SJCRH30 (cell line): ENCODE measurements at regions not wholly inside any gene's neighbourhood (a gene's known extent, or its start where the extent isn't known, plus 50 kb on each side); places are given as distances from the start of the nearest gene placed in this dataset.

Source experiments
- DNase-seq, 2 experiments: peaks; one replicate each; pipeline ENCODE4 v3.0.0-alpha.2; 2015 to 2020
- H3K27ac ChIP-seq: fragments of 250-450 bp; sonication (Bioruptor Pico); 2 replicates; pipeline ENCODE4 v1.5.1; 2020; ENCODE audit warnings: mild to moderate bottlenecking, moderate library complexity
- H3K27me3 ChIP-seq: fragments of 250-450 bp; sonication (Bioruptor Pico); 2 replicates; pipeline ENCODE4 v1.5.1; 2020; ENCODE audit warnings: mild to moderate bottlenecking, moderate library complexity
- H3K36me3 ChIP-seq: fragments of 250-450 bp; sonication (Bioruptor Pico); 2 replicates; pipeline ENCODE4 v1.5.1; 2020; ENCODE audit warnings: mild to moderate bottlenecking, moderate library complexity
- H3K4me1 ChIP-seq: fragments of 250-450 bp; sonication (Bioruptor Pico); 2 replicates; pipeline ENCODE4 v1.5.1; 2020; ENCODE audit warnings: mild to moderate bottlenecking, moderate library complexity
- H3K4me3 ChIP-seq: fragments of 250-450 bp; sonication (Bioruptor Pico); 2 replicates; pipeline ENCODE4 v1.5.1; 2020; ENCODE audit warnings: mild to moderate bottlenecking, moderate library complexity
- H3K9me3 ChIP-seq: fragments of 250-450 bp; sonication (Bioruptor Pico); replicated peaks from 2 replicates; pipeline ENCODE4 v1.5.1; 2020; ENCODE audit warnings: mild to moderate bottlenecking, moderate library complexity

DNA sequence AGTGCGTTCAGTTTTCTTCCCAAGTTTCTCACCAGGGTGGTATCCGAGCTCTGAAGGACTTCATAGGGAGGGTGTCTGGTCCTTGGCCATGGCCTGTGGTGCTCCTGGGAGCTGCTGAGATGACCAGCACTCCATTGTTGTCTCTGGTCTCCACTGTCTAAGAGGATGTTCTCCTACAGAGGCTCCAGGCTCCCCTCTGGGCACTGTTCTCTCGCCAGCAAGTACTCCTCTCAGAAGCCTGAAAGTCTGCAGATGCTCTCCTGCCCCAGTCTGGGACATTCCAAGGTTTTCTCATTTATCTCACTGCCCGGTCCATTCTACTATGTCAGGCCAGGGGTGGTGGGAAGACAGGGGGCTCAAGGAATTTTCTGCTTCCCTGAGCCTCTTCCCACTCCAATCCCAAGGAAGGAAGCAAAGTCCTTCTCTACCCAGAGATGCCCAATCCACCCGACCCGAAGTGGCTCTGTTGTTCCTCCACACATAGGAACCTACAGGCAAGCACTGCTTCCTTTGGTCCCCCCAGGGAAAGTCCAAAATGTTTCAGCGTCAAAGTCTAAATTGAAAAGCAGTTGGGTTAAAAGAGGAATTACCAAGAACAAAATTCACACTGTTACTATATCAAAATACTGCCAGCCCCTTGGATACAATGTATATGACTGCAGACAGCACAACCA, 110.5 kb downstream of the GYPC start:
- H3K4me1 ChIP-seq: peaks cover 8% of the 10 kb centered on the region
- no peak overlapping the region for H3K4me3 ChIP-seq
- H3K36me3 ChIP-seq: no peaks in the 10 kb centered on the region
- no peak for DNase-seq
- no peaks in the 10 kb centered on the region; the same call in 1 of the 2 replicates for H3K27me3 ChIP-seq
- no peaks in the 10 kb centered on the region for H3K9me3 ChIP-seq
- no peak overlapping the region for H3K27ac ChIP-seq

DNA sequence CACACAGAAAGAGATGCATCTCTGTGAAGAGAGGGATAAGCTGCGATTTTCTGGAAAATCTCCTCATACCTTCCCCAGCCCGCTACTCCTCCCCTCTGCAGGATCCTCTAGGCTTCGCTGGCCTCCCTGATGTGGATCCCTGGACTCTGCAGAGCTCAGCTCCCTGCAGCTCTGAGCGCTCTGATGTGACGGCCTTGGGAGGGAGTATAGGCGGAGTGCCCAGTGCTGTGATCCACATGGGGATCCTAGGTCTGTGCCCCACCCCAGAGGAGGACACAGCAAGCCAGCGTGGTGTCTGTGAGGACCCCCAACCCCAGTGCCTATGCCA, 111.0 kb downstream of the GYPC start:
- H3K4me1 ChIP-seq: peaks cover 3% of the 10 kb centered on the region
- H3K27me3 ChIP-seq: no peaks in the 10 kb centered on the region; the same call in 1 of the 2 replicates
- H3K27ac ChIP-seq: no peak overlapping the region
- H3K4me3 ChIP-seq: no peak overlapping the region
- no peak for DNase-seq
- H3K36me3 ChIP-seq: no peaks in the 10 kb centered on the region
- H3K9me3 ChIP-seq: no peaks in the 10 kb centered on the region

DNA sequence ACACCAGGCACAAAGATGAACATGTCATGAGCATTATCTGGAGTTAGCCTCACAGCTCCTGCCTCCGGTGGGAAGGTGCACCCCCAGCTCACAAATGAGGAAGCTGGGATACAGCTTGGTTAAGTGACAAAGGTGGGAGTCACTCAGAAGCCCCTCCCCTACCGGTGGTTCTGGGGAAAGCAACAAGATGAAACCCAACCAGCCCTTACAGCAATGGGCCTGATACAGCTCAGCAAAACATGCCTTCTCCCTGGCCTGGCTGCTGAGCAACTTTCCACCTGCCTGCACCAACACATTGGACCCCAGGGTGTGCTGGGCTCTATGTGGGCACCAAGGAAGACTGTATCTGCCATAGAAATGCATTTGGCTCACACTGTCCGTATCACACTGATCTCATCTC, 113.2 kb downstream of the GYPC start:
- no peaks in the 10 kb centered on the region for H3K9me3 ChIP-seq
- no peak overlapping the region for H3K4me3 ChIP-seq
- H3K27ac ChIP-seq: no peak overlapping the region
- DNase-seq: no peak
- H3K4me1 ChIP-seq: no peaks in the 10 kb centered on the region
- H3K36me3 ChIP-seq: no peaks in the 10 kb centered on the region
- no peaks in the 10 kb centered on the region; the same call in 1 of the 2 replicates for H3K27me3 ChIP-seq

DNA sequence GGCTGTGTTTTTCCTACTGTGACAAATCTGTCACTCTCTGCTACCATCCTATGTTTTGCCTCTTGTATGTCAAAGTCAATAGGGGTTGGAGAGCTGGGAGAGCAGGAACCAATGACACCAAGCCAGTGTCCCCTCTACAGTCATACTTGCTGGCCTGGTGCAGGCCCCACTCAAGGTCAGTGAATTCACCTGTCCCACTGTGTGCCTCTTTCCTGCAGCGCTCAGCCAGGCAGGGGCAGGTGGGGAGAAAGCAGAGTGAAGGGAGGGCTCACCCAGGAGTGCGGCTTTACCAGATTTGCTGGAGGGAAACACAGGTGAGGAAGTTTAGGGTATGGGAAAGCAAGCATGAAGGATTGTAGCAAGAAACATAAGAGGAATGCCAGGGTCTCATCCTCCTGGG, 114.5 kb downstream of the GYPC start:
- no peaks in the 10 kb centered on the region; the same call in 1 of the 2 replicates for H3K27me3 ChIP-seq
- H3K27ac ChIP-seq: no peak overlapping the region

DNA sequence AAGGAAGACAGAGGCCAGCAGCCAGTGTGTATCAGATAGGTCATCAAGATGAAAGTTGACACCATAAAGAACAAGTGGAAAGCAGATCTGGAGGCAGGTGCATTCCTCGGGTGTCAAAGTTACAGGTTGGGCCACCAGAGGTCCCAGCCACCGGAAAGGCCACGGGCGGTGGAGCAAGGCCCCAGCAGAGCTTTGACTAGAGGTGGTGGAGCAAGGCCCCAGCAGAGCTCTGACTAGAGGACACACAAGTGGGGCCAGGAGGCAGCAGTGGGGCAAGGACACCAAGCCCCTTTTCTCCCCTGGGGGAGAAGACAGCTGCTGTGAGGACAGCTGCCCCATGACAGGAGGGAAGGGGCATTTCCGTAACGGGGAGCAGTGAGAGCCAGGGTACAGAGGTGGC, 115.1 kb downstream of the GYPC start:
- Histone ChIP-seq H3K36me3 (no peaks in the 10 kb centered on the region), H3K4me3 (no peak overlapping the region), H3K27ac (no peak overlapping the region), H3K27me3 (no peaks in the 10 kb centered on the region; the same call in 1 of the 2 replicates), H3K9me3 (no peaks in the 10 kb centered on the region), H3K4me1 (no peaks in the 10 kb centered on the region)
- DNase-seq: no peak

More for the DNA sequence above, 114.5 kb downstream of the GYPC start:
- no peaks in the 10 kb centered on the region for H3K36me3 ChIP-seq
- H3K9me3 ChIP-seq: no peaks in the 10 kb centered on the region
- no peaks in the 10 kb centered on the region for H3K4me1 ChIP-seq
- no peak for DNase-seq
- no peak overlapping the region for H3K4me3 ChIP-seq

DNA sequence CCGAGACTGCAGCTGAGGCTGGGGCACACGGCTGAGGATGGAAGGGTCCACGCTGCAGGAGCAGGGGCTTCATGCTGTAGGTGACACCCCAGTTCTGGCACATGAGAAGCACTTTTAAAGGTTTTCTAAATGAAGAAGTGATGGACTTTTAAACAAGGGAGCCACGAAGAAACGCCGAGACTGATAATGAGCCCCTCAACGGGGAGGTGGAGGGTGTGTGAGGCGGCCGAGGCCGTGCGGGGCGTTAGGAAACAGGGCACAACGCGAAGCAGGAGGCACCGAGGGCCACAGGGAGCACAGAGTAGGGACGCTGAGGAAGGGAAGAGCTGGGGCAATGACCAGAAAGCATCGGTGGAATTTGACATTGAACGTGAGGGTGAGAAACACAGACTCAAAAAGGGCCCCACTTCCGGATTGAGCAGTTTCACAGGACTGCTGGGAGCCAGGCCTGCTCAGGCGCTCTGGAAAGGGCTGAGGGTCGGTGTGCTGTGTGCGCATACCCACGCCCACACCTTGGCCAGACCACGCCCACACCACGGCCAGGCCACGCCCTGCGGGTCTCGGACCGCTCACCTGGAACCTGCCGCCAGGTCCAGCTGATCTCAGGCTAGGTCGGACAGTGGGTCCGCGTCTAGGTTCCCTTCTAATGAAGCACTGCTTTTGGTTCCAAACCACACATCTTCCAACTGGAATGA, 115.7 kb downstream of the GYPC start:
- no peaks in the 10 kb centered on the region; the same call in 1 of the 2 replicates for H3K27me3 ChIP-seq
- no peaks in the 10 kb centered on the region for H3K9me3 ChIP-seq
- H3K4me1 ChIP-seq: no peaks in the 10 kb centered on the region
- H3K36me3 ChIP-seq: no peaks in the 10 kb centered on the region
- no peak overlapping the region for H3K4me3 ChIP-seq
- H3K27ac ChIP-seq: no peak overlapping the region
- no peak for DNase-seq

DNA sequence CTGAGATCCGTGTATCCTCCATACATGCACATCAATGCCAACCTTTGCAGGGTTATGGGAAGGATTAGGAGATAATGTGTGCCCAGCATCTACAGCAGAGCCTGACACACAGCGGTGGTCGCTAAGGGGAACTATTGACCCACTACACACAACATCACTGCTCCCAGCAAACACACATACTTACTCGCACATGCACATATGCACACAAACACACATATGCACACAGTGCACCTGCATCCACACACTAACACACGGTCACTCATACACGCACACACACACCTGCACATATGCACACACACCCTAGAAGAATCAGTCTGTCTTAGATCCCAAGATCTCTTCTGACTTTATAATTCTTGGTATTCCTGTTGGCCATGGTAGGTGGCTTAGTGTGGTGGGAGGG, 118.3 kb downstream of the GYPC start:
- Histone ChIP-seq H3K9me3 (no peaks in the 10 kb centered on the region), H3K27ac (no peak overlapping the region), H3K4me1 (no peaks in the 10 kb centered on the region), H3K27me3 (no peaks in the 10 kb centered on the region), H3K4me3 (no peak overlapping the region), H3K36me3 (no peaks in the 10 kb centered on the region)
- DNase-seq: no peak

DNA sequence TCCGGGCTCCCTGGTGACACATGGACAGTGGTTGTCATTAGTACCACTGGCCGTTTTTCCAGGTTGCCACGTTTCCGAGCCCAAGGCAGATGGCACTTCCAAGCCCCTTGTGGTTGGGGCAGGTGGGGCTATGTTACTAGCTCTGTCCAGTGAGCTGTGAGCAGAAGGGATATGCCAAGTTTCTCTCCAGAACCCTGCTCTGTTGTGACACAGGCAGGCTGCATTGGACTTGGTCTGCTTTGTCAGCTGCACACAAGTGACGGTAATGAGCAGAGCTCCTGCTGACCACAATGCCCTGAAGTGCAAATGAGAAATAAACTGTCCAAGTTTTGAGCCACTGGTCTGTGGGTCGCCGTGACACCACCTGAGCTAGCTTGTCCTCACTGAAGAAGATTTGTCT, 118.8 kb downstream of the GYPC start:
- DNase-seq: no peak
- Histone ChIP-seq H3K36me3 (no peaks in the 10 kb centered on the region), H3K4me1 (no peaks in the 10 kb centered on the region), H3K27ac (no peak overlapping the region), H3K27me3 (no peaks in the 10 kb centered on the region), H3K9me3 (no peaks in the 10 kb centered on the region), H3K4me3 (no peak overlapping the region)

DNA sequence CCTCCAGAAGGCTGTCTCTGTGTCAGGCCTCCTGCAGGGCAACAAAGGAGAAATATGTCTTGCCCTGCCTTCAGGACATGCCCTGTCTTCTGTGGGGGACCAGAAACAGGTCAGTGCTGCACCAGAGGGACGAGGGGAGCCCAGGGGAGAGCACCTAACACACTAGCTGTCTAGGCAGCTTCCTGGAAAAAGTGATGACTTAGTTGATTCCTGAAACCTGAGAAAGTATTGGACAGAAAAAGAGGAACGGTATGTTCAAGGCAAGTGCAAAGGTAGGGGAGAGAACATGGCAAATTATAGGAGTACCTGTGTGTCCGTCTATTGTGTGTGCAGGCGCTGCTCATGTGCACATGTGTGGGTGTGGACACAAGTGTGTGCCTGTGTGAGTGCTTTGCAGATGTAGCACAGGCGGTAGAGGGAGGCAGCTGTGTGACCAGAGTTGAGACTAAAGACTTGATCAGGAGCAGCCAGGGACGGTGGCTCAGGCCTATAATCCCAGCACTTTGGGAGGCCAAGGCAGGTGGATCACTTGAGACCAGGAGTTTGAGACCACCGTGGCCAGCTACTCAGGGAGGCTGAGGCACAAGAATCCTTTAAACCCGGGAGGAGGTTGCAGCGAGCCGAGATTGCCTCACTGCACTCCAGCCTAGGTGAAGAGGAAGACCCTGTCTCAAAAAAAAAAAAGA, 119.5 kb downstream of the GYPC start:
- Histone ChIP-seq H3K36me3 (no peaks in the 10 kb centered on the region), H3K27ac (no peak overlapping the region), H3K4me1 (no peaks in the 10 kb centered on the region), H3K27me3 (no peaks in the 10 kb centered on the region), H3K9me3 (no peaks in the 10 kb centered on the region), H3K4me3 (no peak overlapping the region)
- DNase-seq: no peak

DNA sequence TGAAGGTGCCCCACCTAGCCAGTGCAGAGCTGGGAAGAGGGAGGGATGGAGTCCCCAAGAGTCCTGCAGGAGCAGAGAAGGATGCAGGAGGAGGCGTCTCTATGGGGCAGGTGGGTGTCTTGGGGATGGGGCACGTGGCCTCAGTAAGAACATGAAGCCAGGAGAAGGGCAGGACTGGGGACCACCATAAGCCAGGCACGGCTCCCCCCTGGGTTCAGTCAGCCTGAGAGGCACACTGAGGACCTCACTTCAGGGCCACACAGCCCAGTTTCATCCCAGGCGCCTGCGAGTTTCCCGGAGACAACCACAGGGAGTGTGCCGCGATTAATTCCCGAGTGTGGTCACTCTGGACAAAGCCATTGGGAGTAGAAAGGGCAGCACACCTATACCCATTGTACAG, 120.3 kb downstream of the GYPC start:
- no peaks in the 10 kb centered on the region for H3K36me3 ChIP-seq
- no peak overlapping the region for H3K4me3 ChIP-seq
- no peaks in the 10 kb centered on the region for H3K4me1 ChIP-seq
- H3K27me3 ChIP-seq: no peaks in the 10 kb centered on the region
- no peak overlapping the region for H3K27ac ChIP-seq
- no peak for DNase-seq
- no peaks in the 10 kb centered on the region for H3K9me3 ChIP-seq

DNA sequence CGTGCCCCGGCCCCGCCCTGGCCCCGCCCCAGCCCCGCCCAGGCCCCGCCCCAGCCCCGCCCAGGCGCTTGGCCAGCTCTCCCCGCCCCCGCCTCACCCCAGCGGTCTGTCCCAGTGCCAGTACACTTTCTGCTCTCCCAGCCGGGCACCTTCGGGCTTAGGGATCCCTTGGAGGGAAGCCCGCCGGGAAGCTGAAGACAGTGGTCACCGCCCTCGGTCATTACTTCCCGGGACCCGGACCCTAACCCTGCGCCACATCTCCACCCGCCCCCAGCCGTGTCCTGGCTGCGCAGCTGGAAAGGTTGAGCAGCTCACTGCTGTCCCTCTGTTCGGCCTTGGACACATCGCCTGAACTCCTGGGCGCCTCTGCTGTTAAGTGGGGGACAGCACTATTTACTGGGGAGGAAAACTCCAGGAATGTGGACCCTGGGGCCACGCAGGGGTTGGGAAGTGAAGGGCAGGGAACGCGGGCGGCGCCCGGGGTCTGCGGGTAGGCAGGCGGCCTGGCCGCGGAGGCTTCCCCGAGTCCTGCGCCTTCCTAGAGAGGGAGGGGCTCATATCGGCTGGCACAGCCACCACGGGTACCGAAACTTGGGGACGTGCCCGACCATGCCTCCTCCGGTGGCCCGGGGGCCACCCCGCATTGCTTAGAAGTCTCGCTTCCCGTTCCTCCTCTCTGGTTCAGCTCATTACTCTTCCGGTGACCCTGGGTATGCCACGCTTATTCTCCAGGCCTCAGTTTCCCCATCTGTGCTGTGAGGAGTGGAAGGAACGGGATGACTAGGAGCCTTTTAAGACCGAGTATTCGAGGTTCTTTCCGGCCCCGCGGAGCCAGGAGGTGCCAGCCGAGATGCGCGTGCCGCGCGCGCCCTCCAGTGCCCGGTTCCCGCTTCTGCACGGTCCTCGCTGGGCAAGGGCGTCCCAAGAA, 121.0 kb downstream of the GYPC start:
- no peaks in the 10 kb centered on the region for H3K4me1 ChIP-seq
- H3K4me3 ChIP-seq: no peak overlapping the region
- no peaks in the 10 kb centered on the region for H3K36me3 ChIP-seq
- no peaks in the 10 kb centered on the region for H3K27me3 ChIP-seq
- no peaks in the 10 kb centered on the region for H3K9me3 ChIP-seq
- H3K27ac ChIP-seq: no peak overlapping the region
- peak; percentile 37 to 62 for DNase-seq

DNA sequence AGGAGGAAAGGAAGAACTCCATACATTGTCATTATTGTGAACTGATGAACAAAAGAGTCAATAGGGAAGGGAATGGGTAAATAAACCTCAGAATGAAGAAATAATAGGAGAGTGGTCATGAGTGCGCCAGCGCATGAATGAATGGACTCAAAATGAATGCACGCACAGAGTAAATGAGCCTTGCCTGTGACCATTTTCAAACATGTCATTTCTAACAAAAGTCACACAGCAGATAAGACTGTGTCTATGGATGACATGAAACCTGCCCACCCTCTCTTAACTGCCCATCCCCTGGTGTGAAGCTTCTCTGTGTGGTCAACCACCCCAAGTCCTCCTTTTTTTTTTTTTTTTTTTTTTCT, 121.1 kb upstream of the TEX51 start:
- no peak overlapping the region for H3K27ac ChIP-seq
- DNase-seq: no peak
- H3K4me1 ChIP-seq: no peaks in the 10 kb centered on the region
- no peak overlapping the region for H3K4me3 ChIP-seq
- H3K9me3 ChIP-seq: no peaks in the 10 kb centered on the region
- H3K27me3 ChIP-seq: no peaks in the 10 kb centered on the region
- no peaks in the 10 kb centered on the region for H3K36me3 ChIP-seq

DNA sequence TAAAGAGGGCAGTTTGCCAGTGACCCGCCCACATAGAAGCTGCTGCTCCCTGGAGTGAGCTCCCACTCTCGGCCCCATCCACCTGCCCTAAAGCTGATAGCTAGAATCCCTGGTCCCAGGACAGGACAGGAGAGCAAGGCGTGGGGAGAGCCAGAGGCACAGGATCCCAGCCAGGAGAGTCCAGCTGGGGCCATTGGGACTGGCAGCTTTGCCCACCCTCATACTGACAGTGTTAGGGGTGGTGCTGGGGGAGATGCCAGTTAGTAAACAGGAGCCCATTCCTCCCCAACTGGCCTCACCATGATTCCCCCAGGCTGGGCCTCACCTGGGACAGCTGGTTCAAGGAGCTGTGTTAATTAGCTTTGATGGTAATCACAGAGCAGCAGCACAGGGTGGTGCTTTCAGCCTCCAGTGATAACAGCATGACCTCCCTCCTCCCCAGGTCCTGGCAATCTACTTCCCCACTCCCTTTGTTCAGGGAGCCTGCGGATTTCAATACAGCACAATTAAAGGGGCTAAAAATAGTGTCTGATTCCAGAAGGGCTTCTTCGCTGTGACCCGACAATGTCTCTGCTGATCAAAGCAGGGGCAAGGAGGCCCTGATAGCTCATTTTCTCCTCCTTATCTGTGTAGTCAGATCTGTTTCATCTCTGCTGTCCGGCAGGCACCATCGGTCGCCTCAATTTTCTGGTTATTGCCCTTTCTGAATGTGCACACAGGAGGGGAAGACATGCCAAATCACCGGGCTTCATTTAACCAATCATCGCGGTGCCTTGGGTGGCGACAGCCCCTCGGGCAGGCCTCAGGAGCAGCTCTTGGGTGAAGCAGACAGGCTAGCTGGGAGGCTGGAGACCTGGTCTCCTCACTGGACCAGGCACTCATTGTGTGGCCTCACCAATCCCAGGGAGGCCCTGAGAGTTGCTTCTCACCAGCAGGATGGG, 119.9 kb upstream of the TEX51 start:
- no peak overlapping the region for H3K4me3 ChIP-seq
- H3K27me3 ChIP-seq: no peaks in the 10 kb centered on the region
- no peaks in the 10 kb centered on the region for H3K9me3 ChIP-seq
- H3K4me1 ChIP-seq: no peaks in the 10 kb centered on the region
- no peak overlapping the region for H3K27ac ChIP-seq
- DNase-seq: no peak
- no peaks in the 10 kb centered on the region for H3K36me3 ChIP-seq

DNA sequence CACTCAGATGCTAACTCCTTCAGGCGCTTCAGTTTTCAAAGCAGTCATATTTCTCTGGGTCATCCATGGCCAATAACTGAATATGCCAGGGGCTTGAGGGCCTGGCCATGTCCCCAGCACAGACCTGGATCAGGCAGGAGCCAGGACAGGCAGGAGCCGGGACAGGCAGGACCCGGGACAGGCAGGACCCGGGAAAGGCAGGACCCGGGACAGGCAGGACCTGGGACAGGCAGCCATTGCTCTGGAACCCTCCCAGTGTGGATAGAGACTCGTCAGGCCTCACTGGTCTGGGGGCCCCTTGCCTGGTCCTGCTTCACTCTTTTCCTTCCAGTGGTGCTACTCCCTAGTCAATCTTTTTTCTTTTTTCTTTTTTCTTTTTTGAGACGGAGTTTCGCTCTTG, 117.5 kb upstream of the TEX51 start:
- H3K4me1 ChIP-seq: no peaks in the 10 kb centered on the region
- no peak overlapping the region for H3K4me3 ChIP-seq
- no peak overlapping the region for H3K27ac ChIP-seq
- no peaks in the 10 kb centered on the region for H3K9me3 ChIP-seq
- no peak for DNase-seq
- H3K36me3 ChIP-seq: no peaks in the 10 kb centered on the region
- H3K27me3 ChIP-seq: no peaks in the 10 kb centered on the region
